Endothelial cell of umbilical vein (primary cell): ENCODE measurements at regions not wholly inside any gene's neighbourhood (a gene's known extent, or its start where the extent isn't known, plus 50 kb on each side); places are given as distances from the start of the nearest gene placed in this dataset.

Source experiments
- BruUV-seq: library from RNA; stranded (reverse); fragments of 400-500 nt; replicated peaks from 2 replicates; lab custom pipeline; 2021; lab: Mats Ljungman, UMichigan
- CTCF ChIA-PET: fragments of 300-600, 350-600 bp; sonication (Branson Sonifier 250); formaldehyde crosslinking; loops from one replicate; lab custom pipeline; 2021; ENCODE audit warnings: antibody characterized with exemption, inconsistent platforms; lab: Charles Lee
- POLR2A ChIA-PET: fragments of 300-600, 350-600 bp; sonication (Branson Sonifier 250); formaldehyde crosslinking; loops from one replicate; lab custom pipeline; 2021; ENCODE audit warnings: antibody characterized with exemption, inconsistent platforms; lab: Charles Lee
- DNase-seq: peaks from one replicate; pipeline ENCODE4 v3.0.0-alpha.2; 2011; ENCODE audit warnings: low read depth, low spot score
- FAIRE-seq: peaks from 2 replicates; lab custom pipeline; 2011; peaks lifted over from hg19 to GRCh38; lab: Jason Lieb, UNC
- H2AFZ ChIP-seq: 2 replicates; pipeline ENCODE4 v1.6.0; 2012; ENCODE audit warnings: low read depth, low read length, control low read depth, inconsistent platforms
- H3K27ac ChIP-seq: 2 replicates; pipeline ENCODE4 v1.5.1; 2011; ENCODE audit warnings: low read depth, mild to moderate bottlenecking, control low read depth, low read length, moderate library complexity; ENCODE audit not compliant: insufficient read depth
- H3K27me3 ChIP-seq, 2 experiments: 2 replicates each; pipeline versions ENCODE4 v1.6.0 to v1.6.1; 2011; ENCODE audit warnings: low read length in 2 of 2, mixed read lengths in 1 of 2; ENCODE audit not compliant: control insufficient read depth in 2 of 2, insufficient read depth in 2 of 2
- H3K36me3 ChIP-seq, 2 experiments: 2 replicates in 1 of 2; 3 replicates in 1 of 2; pipeline ENCODE4 v1.5.1; 2011; ENCODE audit warnings: low read length in 2 of 2, mild to moderate bottlenecking in 1 of 2, moderate library complexity in 1 of 2; ENCODE audit not compliant: control insufficient read depth in 2 of 2, insufficient read depth in 2 of 2; ENCODE audit errors: extremely low read depth in 1 of 2
- H3K4me1 ChIP-seq: 3 replicates; pipeline ENCODE4 v1.5.1; 2011; ENCODE audit warnings: mild to moderate bottlenecking, low read length; ENCODE audit not compliant: control insufficient read depth, insufficient read depth; ENCODE audit errors: extremely low read depth
- H3K4me2 ChIP-seq: 2 replicates; pipeline ENCODE4 v1.6.1; 2011; ENCODE audit warnings: low read length, control low read depth, mixed read lengths; ENCODE audit not compliant: insufficient read depth
- H3K4me3 ChIP-seq, 3 experiments: fragments of 200-600 bp in 1 of 3; sonication (generic), shearing (Covaris generic) in 1 of 3; replicated peaks in 1 of 3; 2 replicates each; pipeline ENCODE4 v1.5.1; 2011 to 2016; ENCODE audit warnings: control low read depth in 3 of 3, low read length in 3 of 3, mild to moderate bottlenecking in 2 of 3, inconsistent platforms in 1 of 3, low read depth in 1 of 3, moderate library complexity in 1 of 3; ENCODE audit not compliant: insufficient read depth in 1 of 3
- H3K79me2 ChIP-seq: 2 replicates; pipeline ENCODE4 v1.6.0; 2012; ENCODE audit warnings: low read length, inconsistent platforms; ENCODE audit not compliant: control insufficient read depth, insufficient read depth
- H3K9ac ChIP-seq: replicated peaks from 2 replicates; pipeline ENCODE3; 2011; ENCODE audit warnings: low read length, control low read depth; ENCODE audit not compliant: insufficient read depth; ENCODE audit errors: extremely low read depth
- H3K9me1 ChIP-seq: replicated peaks from 3 replicates; pipeline ENCODE4 v1.6.0; 2011; ENCODE audit warnings: mild to moderate bottlenecking, low read length; ENCODE audit not compliant: control insufficient read depth, insufficient read depth; ENCODE audit errors: extremely low read depth
- H3K9me3 ChIP-seq: replicated peaks from 2 replicates; pipeline ENCODE4 v1.5.1; 2012; ENCODE audit warnings: low read length, inconsistent platforms; ENCODE audit not compliant: control insufficient read depth, insufficient read depth
- H4K20me1 ChIP-seq: replicated peaks from 2 replicates; pipeline ENCODE3; 2011; ENCODE audit warnings: mild to moderate bottlenecking, low read length; ENCODE audit not compliant: control insufficient read depth, insufficient read depth; ENCODE audit errors: extremely low read depth
- EZH2 ChIP-seq: IDR thresholded peaks from 2 replicates; pipeline ENCODE4 v1.6.1; 2012; ENCODE audit warnings: borderline replicate concordance, low read depth, mild to moderate bottlenecking, moderate library complexity, low read length, inconsistent platforms; ENCODE audit not compliant: severe bottlenecking
- FOS ChIP-seq: IDR thresholded peaks from 2 replicates; pipeline ENCODE4 v1.6.1; 2011; ENCODE audit warnings: mild to moderate bottlenecking, low read length, moderate library complexity, borderline replicate concordance; ENCODE audit not compliant: insufficient read depth
- GATA2 ChIP-seq: IDR thresholded peaks from 2 replicates; pipeline ENCODE4 v1.7.0; 2011; ENCODE audit warnings: low read depth, mild to moderate bottlenecking, moderate library complexity, mixed read lengths, low read length; ENCODE audit not compliant: insufficient read length, insufficient read depth
- JUN ChIP-seq: IDR thresholded peaks from 2 replicates; pipeline ENCODE4 v1.6.1; 2011; ENCODE audit warnings: borderline replicate concordance, low read depth; ENCODE audit not compliant: insufficient read length, insufficient read depth
- MYC ChIP-seq: IDR thresholded peaks from one replicate; pipeline ENCODE4 v1.6.1; 2011; ENCODE audit warnings: mild to moderate bottlenecking, low read depth, low read length
- POLR2A ChIP-seq: IDR thresholded peaks from 2 replicates; pipeline ENCODE4 v1.6.1; 2012; ENCODE audit warnings: low read depth, mild to moderate bottlenecking, control low read depth, low read length
- POLR2AphosphoS5 ChIP-seq: IDR thresholded peaks from 2 replicates; pipeline ENCODE4 v1.6.1; 2012; ENCODE audit warnings: low read depth, mild to moderate bottlenecking, control low read depth, low read length, moderate library complexity; ENCODE audit not compliant: insufficient read depth
- dilution Hi-C: fragments of 300-500 bp; cut with MboI; formaldehyde crosslinking; loops from one replicate; pipeline ENCODE4 v1.15.0; 2019; ENCODE audit warnings: low sequenced_read_pairs; ENCODE audit not compliant: extremely low pct_ligation_motif_present
- intact Hi-C: fragments of 100-400 bp; cut with micrococcal nuclease; formaldehyde crosslinking; loops from one replicate; pipeline ENCODE4 v1.10.0; 2022
- TF ChIP-seq, protein P1 (sequence below), 2 donors: IDR thresholded peaks; 1 replicate in 1 of 2; 2 replicates in 1 of 2; pipeline ENCODE4 v1.5.1; 2011; ENCODE audit warnings: low read length in 2 of 2, mild to moderate bottlenecking in 2 of 2, moderate library complexity in 2 of 2, control low read depth in 1 of 2, inconsistent platforms in 1 of 2, low read depth in 1 of 2; ENCODE audit not compliant: insufficient read depth in 1 of 2; ENCODE audit errors: extremely low read depth in 1 of 2
- TF ChIP-seq, protein P2 (sequence below): IDR thresholded peaks from 2 replicates; pipeline ENCODE4 v1.6.1; 2011; ENCODE audit not compliant: insufficient read depth, insufficient read length

DNA sequence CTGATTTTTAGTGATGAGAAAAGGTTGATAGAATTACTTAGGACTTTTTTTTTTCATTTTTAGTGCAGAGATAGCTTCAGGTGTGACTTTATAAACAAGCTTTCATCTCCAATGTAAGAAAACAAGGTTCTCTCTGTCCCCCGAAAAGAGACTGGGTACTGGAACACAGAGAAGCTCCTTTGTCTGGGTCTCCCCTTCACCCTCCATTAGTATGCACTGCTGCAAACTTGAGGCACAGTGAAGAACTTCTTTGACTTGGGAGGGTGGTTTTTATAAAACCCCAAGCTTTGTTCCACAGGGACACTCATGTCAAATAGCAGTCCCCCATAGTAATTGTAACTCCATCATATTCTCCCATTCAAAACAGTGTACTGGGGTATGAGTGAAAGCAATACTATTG, 93.5 kb upstream of the SOX2 start:
- H3K79me2 ChIP-seq, result no peaks in the 10 kb centered on the region
- no peak overlapping the region for H3K27ac ChIP-seq
- CTCF ChIA-PET, result interaction anchor here (1.3 to 8.0 kb wide), 2 partner anchors 54 to 82 kb away, joined by 5 to 80 read pairs; no protein-coding TSS in a partner anchor
- H3K36me3 ChIP-seq, result no peaks in the 10 kb centered on the region
- H3K4me3 ChIP-seq, result no peak overlapping the region
- H3K9me3 ChIP-seq, result no peaks in the 10 kb centered on the region
- H4K20me1 ChIP-seq, result no peaks in the 10 kb centered on the region
- BruUV-seq, result no TSS peak
- DNase-seq (no peak), FAIRE-seq (no peak)
- no peaks in the 10 kb centered on the region for H3K27me3 ChIP-seq
- peaks cover 17% of the 10 kb centered on the region for H3K4me1 ChIP-seq
- dilution Hi-C loops (no loop called here), intact Hi-C loops (no loop called here)
- H3K9me1 ChIP-seq, result no peaks in the 10 kb centered on the region
- no peak overlapping the region for H3K9ac ChIP-seq
- POLR2A ChIA-PET, result interaction anchor here (0.5 kb wide), 1 partner anchor 8 kb away, joined by 5 read pairs; no protein-coding TSS in a partner anchor
- TF ChIP-seq POLR2AphosphoS5, result no peak
- TF ChIP-seq FOS, result no peak
- H2AFZ ChIP-seq, result no peak overlapping the region
- no peak overlapping the region for H3K4me2 ChIP-seq

DNA sequence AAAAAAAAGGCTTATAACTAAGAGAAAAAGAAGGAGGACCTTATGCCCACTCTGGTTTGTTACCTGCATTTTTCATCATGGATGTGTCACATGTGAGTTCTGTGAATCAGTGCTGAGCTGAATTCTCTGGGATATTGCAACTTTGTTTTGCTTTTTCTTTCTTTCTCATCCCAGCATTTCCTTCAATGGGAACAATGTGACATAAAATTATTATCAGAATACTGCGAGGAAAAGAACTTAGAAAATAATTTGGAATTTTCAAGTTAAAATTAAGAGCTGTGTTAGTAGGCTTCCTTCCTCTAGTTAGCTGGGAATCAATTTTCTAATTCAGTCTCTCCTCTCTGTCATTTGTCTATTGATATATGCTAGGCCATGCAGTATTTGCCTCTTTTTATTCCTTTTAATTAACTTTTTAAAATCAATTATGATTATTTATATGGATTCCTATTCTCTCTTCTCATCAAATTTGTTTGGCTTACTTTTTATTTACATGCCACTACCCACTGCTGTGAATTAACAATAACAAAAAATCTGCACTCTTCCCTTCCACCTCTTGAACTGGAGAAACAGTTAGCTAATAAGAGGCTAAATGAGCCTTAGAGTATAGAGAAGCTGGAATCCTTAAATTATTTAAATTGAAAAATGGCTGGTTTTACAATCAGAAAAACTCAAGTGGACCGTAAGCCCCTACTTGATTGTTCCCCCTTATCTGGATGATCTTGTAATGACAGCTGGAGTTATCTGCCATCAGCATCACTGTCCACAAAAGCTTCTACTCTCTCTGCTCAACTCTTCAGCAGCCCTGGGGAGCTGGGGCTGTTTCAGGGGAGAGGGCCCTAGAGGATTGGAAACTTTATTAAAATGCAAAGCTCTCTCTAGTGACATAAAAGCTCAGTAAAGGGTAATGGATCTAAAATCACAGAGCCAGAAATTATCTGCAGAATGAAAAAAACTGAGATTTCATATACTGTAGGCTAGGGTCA, 95.3 kb upstream of the SOX2 start:
- Histone ChIP-seq H3K9me3 (no peaks in the 10 kb centered on the region), H3K4me1 (peaks cover 11% of the 10 kb centered on the region), H4K20me1 (no peaks in the 10 kb centered on the region), H3K36me3 (no peaks in the 10 kb centered on the region), H2AFZ (no peak overlapping the region), H3K79me2 (no peaks in the 10 kb centered on the region), H3K4me3 (no peak overlapping the region), H3K9ac (no peak overlapping the region), H3K27ac (no peak overlapping the region), H3K27me3 (no peaks in the 10 kb centered on the region), H3K4me2 (no peak overlapping the region), H3K9me1 (no peaks in the 10 kb centered on the region)
- intact Hi-C loops, result no loop called here
- ChIA-PET CTCF (interaction anchor here (1.0 to 2.2 kb wide), 4 partner anchors 16 to 86 kb away, joined by 3 to 8 read pairs (median 5); no protein-coding TSS in a partner anchor), POLR2A (no interaction called here)
- TF ChIP-seq MYC (no peak), JUN (no peak), POLR2A (no peak), FOS (no peak), GATA2 (no peak), POLR2AphosphoS5 (no peak), EZH2 (no peak)
- TF ChIP-seq, protein P1, sequence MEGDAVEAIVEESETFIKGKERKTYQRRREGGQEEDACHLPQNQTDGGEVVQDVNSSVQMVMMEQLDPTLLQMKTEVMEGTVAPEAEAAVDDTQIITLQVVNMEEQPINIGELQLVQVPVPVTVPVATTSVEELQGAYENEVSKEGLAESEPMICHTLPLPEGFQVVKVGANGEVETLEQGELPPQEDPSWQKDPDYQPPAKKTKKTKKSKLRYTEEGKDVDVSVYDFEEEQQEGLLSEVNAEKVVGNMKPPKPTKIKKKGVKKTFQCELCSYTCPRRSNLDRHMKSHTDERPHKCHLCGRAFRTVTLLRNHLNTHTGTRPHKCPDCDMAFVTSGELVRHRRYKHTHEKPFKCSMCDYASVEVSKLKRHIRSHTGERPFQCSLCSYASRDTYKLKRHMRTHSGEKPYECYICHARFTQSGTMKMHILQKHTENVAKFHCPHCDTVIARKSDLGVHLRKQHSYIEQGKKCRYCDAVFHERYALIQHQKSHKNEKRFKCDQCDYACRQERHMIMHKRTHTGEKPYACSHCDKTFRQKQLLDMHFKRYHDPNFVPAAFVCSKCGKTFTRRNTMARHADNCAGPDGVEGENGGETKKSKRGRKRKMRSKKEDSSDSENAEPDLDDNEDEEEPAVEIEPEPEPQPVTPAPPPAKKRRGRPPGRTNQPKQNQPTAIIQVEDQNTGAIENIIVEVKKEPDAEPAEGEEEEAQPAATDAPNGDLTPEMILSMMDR (IDR thresholded peaks at IDR 0.05; ENCODE audit: extremely low read depth in 1 of 2, insufficient read depth in 1 of 2, low read depth in 1 of 2, low read length in 2 of 2), result no peak
- TF ChIP-seq, protein P2, sequence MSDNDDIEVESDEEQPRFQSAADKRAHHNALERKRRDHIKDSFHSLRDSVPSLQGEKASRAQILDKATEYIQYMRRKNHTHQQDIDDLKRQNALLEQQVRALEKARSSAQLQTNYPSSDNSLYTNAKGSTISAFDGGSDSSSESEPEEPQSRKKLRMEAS, result no peak
- no TSS peak for BruUV-seq
- FAIRE-seq (no peak), DNase-seq (no peak)
- dilution Hi-C loops, result no loop called here
